HG03432 (cell line): ENCODE measurements at regions not wholly inside any gene's neighbourhood (a gene's known extent, or its start where the extent isn't known, plus 50 kb on each side); places are given as distances from the start of the nearest gene placed in this dataset.
"Not testable (repeated sequence)": the region's sequence is repeated elsewhere in the genome, so short reads cannot be mapped to it uniquely, and the experiment has no call there.

Experiments
- ATAC-seq: cut with Tn5 transposase; IDR thresholded peaks from one replicate; pipeline ENCODE4 v1.9.1; 2021; ENCODE audit warnings: mild to moderate bottlenecking, moderate library complexity; ENCODE audit not compliant: unreplicated experiment

- not testable (repeated sequence) for ATAC-seq
These were observed 122.0 kb upstream of the ZCCHC13 start for GRCh38 chrX:74181976-74182375.

DNA sequence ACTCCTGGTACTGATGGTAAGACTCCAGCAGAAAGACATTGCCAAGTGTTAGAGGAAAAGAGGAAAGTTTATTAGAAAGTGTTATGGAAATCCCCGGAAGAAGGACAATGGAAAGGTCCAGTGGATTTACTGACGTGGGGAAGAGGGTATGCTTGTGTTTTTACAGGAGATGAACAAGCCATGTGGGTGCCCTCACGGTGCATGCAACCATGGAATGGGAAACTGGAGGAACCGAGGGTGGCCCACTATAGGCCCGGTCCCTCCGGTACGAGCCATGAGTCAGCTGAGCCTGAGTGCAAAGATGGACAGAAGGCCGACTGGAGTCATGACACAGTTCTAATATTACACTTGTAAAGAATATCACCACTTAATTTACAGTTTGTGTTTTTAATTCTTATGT is 123.3 kb upstream of the ZCCHC13 start:
- ATAC-seq = no peak

GRCh38 chrX:74179990-74180389 is 124.0 kb upstream of the ZCCHC13 start:
- no peak for ATAC-seq

DNA sequence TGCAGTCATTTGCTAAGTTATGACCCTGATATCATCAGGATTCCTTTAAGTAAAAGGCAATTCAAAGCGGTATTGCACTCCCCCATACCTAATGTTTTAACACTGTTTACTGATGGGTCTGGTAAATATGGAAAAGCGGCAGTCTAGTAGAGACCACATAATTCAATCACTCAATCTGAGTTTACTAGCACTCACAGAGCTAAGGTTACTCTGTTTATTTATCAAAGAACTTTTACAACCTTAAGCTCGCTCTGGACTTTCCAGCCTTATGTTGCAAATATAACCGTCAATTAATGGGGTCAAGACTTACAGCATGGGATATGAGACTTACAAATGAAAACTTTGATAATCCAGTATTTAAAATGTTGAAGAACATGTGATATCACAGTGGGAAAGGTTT is 124.5 kb upstream of the ZCCHC13 start:
- ATAC-seq = no peak

DNA sequence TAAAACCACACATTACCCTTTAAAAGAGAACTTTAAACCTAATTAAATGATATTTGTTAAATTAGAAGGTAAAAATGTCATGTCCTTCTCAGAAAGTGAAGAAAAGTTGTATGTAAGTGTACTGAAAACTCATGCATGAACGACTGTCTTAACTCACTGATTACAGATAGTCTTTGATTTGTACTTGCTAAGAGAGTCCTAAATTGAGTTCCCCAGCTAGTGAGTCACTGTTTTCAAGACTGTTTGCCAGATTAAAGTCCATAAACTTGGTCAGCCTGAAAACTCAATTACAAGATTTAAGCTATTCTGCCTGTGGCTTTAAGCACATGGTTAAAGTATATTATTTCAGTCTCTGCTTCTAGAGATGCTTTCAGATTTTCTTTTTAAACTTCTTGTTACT is 124.9 kb upstream of the ZCCHC13 start:
- no peak for ATAC-seq

GRCh38 chrX:74178536-74178935 is 125.4 kb upstream of the ZCCHC13 start:
- no peak for ATAC-seq

DNA sequence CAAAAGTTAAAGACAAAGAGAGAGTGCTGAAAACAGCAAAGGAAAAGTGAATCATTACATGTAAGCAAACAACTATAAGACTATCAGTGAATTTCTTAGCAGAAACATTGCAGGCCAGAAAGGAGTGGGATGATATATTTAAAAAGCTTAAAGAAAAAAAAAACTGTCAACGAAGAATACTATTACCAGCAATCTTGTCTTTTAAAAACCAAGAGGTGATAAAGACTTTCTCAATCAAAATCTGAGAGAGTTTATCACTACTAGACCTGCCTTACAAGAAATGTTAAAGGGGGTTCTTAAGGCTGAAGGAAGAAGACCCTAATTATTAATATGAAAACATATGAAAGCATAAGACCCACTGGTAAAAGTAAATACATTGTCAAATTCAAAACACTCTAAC is 132.5 kb upstream of the ZCCHC13 start:
- no peak for ATAC-seq

GRCh38 chrX:74162199-74162598 is 141.8 kb upstream of the ZCCHC13 start:
- ATAC-seq = no peak

- no peak for ATAC-seq
These were observed 143.2 kb upstream of the ZCCHC13 start for GRCh38 chrX:74160816-74161215.

DNA sequence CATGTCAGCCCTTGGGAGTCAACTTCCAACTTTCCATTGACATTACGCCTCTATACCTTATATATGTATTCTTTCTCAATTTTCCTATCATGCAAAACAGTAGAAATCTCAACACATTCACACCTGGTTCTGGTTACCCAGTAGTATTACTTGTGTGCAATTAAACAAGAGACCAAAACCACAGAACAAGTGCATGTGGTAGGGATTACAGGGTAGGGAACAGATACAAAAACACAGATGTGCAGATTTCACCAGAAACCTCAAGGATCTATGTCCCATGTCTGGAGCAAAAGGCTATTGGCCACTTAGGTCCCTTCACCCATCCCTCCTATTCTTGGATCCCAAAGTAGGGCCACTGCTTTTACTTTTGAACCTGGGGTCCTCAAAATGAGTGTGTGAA is 143.6 kb upstream of the ZCCHC13 start:
- ATAC-seq = no peak

- ATAC-seq = no peak
These were observed 156.5 kb upstream of the ZCCHC13 start for GRCh38 chrX:74147439-74147838.

DNA sequence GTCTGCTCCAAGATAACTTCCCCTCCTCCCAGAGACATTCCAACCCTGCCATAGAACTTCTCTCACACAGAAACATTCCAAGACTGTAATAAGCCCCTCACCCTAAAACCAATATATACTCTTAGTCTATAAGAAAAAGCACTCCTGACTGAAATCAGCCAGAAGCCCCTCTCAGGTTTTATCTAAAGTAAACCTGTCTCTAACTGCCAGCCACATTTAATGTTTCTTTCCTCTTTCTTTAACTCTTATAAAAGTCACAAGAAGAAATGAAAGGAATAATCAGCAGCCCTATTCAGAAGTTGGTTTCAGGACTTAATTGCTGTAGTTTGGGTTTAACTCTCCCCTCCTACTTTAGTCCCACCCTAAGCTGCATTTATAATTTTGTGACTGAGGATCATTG is 165.0 kb upstream of the ZCCHC13 start:
- ATAC-seq = no peak

DNA sequence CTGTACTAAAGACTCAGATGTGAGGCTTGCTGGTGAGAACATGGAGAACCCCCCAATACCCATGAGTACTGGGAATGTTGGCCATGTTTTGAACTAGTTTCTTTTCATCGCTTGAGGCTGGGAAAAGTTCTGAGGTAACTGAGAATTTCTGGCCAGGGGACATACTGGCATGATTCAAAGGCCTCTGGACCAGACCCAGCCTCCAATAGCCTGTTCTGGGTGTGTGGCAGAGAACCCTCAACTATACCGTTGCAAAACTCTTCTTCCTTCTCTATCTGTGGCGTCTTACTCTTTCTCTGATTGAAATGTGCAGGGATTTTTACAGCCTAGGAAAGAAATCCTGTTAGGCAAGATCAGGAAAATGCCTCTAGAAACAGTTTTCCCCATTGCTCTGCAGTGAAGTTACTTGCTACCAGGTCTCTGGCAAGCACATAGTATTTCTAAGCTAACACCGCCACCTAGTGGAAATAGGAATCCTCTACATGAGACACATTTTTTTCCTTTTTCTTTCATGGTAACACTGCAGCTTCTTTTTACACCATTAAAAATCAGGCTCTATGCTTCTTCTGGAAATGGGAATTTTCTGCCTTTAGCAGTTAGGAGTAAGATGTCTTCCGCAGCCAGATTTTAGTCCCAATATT is 170.7 kb upstream of the ZCCHC13 start:
- peak; percentile 72 for ATAC-seq

GRCh38 chrX:74132280-74132679 is 171.7 kb upstream of the ZCCHC13 start:
- ATAC-seq = no peak

DNA sequence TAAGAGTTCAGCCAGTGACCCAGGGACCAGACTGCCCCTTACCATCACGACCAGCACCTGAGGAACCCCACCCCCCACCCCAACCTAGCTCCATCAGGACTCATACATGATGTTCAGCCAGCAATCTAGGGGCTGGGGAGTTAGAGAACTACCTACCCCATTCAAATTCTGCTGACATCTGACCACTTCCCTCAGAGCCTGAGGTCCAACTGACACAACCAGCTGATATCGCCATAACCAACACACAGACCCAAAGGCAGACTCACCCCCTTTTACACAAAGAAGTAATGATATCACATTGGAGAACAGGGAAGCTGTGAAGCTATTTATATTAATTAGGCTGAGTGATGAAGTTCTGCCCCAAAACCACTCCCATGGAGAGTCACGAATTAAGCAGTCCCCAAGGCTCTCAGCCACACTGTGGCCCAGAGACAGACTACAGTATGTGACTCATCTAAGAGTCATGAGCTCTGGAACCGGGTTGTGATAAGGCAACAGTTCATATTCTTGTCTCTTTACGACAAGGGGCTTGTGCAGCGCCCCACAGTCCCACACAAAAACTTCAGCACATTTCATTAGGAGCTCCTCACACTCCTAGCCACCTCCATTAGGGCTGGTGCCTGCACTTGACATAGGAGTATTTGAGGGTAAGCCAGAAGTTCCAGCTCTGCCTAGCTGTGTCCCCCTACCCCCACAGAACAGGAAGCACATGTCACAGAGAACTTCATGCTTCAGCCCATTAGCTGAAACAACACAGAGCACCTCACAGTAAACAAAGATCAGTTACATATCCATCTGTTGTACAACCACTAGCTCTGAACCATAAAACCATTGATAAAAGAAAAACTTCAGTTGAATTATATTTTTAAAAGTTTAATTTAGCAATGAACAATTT is 184.7 kb upstream of the ZCCHC13 start:
- ATAC-seq = no peak

DNA sequence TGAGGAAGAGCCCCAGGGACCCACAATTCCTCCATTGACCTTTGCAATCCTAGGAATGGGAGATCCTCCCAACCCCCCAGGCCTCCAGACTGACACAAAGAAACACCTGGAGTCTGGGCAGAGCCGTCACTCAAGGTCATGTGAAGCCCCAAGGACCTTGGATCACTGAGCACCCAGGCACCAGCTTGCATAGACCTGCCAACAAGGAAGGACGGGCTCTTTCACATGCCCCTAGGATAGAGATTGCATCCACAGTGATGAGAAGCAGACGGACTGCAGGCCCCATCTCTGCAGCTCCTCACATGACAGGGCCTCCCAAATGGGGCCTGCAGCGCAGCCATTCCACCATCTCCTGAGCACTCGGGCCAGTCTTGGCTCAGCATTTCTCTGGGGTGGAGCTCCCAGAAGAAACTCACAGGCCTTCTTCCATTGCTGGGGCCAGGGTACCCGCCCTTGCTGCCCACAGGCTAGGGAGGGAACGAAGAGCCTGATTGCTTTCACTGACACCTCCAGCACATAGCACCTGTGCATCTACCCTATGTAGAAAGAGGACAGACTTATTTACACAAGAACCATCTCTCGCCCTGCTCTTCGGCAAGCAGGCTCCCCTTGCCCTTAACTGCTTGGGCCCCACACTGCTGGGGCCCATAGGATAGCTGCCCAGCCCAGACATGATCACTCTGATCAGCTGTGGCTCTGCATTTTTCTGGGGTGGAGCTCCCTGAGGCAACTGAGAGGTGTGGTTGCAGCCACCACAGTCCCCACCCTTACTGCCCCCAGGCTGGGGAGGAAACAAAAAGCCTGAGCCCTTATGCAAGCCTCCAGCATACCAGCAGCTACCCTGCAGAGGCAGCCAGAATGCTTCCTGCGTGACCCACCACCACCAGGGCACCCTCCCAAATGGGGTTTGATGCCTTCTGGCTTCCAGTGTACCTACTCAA is 185.7 kb upstream of the ZCCHC13 start:
- no peak for ATAC-seq

DNA sequence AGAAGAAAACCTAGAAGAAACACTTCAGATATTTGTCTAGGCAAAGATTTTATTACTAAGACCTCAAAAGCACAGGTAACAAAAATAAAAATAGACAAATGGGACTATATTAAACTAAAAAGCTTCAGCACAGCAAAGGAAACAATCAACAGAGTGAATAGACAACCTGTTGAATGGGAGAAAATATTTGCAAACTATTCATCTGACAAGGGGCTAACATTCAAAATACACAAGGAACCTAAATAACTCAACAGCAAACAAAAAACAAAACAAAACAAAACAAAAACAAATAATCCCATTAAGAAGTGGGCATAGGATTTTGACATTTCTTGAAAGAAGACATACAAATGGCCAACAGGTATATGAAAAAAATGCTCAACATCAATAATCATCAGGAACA is 192.7 kb upstream of the ZCCHC13 start:
- no peak for ATAC-seq

DNA sequence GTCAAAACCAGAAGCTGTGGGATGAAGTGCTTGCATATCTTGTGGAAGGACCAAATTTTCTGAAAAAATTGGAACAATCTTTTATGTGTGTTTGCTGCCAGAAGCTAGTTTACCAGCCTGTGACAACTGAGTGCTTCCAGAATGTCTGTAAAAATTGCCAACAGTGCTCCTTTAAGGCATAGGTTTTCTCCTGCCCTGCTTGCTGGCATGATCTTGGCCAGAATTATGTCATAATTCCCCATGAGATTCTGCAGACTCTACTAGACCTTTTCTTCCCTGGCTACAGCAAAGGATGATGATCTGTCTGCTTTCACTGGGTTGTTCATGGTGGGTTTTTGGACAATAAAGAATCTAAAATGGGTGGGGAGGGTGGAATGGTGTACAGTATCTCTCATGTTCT is 196.3 kb upstream of the ZCCHC13 start:
- no peak for ATAC-seq

GRCh38 chrX:74104356-74105015 is 199.5 kb upstream of the ZCCHC13 start:
- ATAC-seq = no peak

DNA sequence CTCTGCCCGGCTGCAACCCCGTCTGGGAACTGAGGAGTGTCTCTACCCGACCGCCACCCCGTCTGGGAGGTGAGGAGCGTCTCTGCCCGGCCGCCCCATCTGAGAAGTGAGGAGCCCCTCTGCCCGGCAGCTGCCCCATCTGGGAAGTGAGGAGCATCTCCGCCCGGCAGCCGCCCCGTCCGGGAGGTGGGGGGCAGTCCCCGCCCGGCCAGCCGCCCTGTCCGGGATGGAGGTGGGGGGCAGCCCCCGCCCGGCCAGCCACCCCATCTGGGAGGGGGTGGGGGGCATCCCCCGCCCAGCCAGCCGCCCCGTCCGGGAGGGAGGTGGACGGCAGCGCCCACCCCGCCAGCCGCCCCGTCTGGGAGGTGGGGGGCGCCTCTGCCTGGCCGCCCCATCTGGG is 205.6 kb upstream of the ZCCHC13 start:
- ATAC-seq = not testable (repeated sequence)

DNA sequence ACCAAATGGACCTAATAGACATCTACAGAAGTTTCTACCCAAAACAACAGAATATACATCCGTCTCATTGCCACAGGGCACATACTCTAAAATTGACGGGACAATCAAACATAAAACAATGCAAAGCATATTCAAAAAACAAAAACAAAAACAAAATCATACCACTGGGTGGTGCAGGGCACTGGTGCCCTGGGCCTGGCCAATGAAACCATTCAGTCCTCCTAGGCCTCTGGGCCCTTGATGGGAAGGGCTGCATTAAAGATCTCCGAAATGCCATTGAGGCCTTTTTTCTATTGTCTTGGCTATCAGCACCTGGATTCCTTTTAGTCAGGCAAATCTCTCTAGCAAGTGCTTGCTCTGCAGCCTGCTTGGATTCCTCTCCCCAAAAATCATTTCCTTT is 213.9 kb upstream of the ZCCHC13 start:
- ATAC-seq = no peak
